Mesodermal cell (in vitro differentiated cells): ENCODE measurements at regions not wholly inside any gene's neighbourhood (a gene's known extent, or its start where the extent isn't known, plus 50 kb on each side); places are given as distances from the start of the nearest gene placed in this dataset.

Experiments
- H3K27ac ChIP-seq: 2 replicates; pipeline ENCODE4 v1.7.0; 2013; ENCODE audit warnings: mild to moderate bottlenecking, low read depth, low read length, moderate library complexity; ENCODE audit not compliant: severe bottlenecking
- H3K36me3 ChIP-seq: 2 replicates; pipeline ENCODE4 v1.7.1; 2013; ENCODE audit warnings: mild to moderate bottlenecking, low read length, moderate library complexity; ENCODE audit not compliant: control insufficient read depth, insufficient read depth
- H3K4me1 ChIP-seq: one replicate; pipeline ENCODE4 v1.7.1; 2013; ENCODE audit warnings: mild to moderate bottlenecking, low read length; ENCODE audit not compliant: insufficient read depth, control insufficient read depth, poor library complexity, severe bottlenecking
- H3K4me3 ChIP-seq: 2 replicates; pipeline ENCODE4 v1.7.0; 2013; ENCODE audit warnings: low read length, control low read depth, mild to moderate bottlenecking; ENCODE audit not compliant: insufficient read depth, poor library complexity, severe bottlenecking; ENCODE audit errors: extremely low read depth
- H3K9me3 ChIP-seq: 2 replicates; pipeline ENCODE4 v1.7.1; 2013; ENCODE audit warnings: mild to moderate bottlenecking, low read length, moderate library complexity; ENCODE audit not compliant: control insufficient read depth
- WGBS, 2 experiments: methylation state at CpG; one replicate each; pipeline ENCODE4 v1.1.5; 2013; ENCODE audit warnings: missing lambda C conversion rate in 2 of 2; ENCODE audit not compliant: insufficient coverage in 2 of 2; 5-methylcytosine and 5-hydroxymethylcytosine counted together

DNA sequence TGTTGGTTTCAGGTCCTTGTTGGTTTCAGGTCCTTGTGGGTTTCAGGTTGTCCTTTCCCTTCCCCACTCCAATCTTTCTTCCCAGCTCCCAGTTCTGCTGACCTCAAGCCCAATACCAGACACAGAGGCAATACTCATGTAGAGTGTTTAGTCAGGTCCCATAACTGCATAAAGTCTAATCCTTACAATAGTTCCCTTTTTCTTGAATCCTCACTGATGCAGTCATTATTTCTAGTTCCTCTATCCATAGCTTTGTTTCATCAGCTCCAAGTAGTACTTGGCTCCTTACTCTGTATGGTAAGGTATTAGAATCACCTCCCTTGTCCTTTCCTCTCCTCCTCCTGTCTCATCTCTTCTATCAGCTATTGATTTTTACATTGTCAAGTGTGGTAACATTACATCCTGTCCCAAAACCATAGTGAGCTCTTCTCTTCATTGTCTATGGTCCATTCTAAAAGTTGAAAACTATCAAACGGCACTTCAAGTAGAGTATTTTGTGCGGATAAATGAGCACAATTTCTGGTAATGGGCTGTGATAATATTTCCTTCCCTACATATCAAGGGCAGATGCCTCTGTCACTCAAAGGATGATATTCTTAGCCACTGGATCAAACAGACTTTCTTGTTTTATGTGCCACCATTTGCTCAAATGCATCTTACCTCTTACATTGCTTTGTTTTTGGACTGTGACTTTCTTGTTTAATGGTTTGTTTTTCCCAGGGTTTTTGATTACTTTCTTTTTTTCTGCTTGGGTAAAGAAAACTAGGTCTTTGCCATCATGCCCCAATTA is 57.2 kb upstream of the JDP2 start:
- 100% methylated on average over 1 of the region's 2 CpGs; no CpG with 5 or more reads in 1 of the 2 experiments for WGBS, 2 experiments
- H3K9me3 ChIP-seq = no peaks in the 10 kb centered on the region
- H3K4me1 ChIP-seq = no peaks in the 10 kb centered on the region
- no peak overlapping the region for H3K4me3 ChIP-seq
- H3K27ac ChIP-seq = no peak overlapping the region
- no peaks in the 10 kb centered on the region for H3K36me3 ChIP-seq

DNA sequence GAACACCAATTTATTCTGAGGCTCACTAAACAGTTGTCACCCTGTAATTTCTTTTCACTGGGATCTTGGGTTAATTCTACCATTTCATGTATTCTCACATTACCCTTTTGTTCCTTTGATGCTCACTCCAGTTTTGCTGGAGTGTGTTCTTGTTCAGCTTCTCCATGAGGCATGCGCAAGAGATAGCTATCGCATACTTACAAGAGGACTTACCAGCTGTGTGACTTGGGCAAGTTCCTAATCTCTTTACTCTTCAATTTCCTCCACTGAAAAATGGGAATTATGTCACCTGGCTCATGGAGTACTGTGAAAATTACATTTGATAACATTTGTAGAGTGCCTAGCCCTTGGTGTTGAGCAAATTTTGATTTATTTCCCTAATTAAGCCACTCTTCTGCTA is 56.5 kb upstream of the JDP2 start:
- Histone ChIP-seq H3K27ac (no peak overlapping the region), H3K4me3 (no peak overlapping the region), H3K36me3 (no peaks in the 10 kb centered on the region), H3K4me1 (no peaks in the 10 kb centered on the region), H3K9me3 (no peaks in the 10 kb centered on the region)
- 83% methylated on average over 2 of the region's 2 CpGs; no CpG with 5 or more reads in 1 of the 2 experiments for WGBS, 2 experiments

DNA sequence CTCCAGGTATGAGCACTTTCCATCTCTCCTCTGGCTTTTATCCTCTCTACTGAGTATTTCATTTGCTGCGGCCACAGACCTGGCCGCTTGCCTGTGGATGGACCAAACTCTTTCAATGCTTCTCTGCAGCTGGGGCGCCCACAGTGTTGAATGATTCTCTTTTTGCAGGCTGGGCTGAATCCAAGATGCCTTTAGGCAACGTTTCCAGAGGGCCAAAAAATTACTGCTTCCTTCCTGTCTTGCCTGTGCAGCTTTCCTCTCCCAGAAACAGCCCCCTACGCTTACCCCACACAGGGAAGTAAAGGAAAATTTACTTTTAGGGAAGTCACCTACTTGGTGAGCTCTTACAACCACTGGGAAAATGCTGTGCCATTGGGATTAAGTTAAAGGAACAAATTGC is 55.6 kb upstream of the JDP2 start:
- Histone ChIP-seq H3K9me3 (no peaks in the 10 kb centered on the region), H3K4me1 (no peaks in the 10 kb centered on the region), H3K27ac (no peak overlapping the region), H3K4me3 (no peak overlapping the region), H3K36me3 (no peaks in the 10 kb centered on the region)
- 84 to 93% methylated on average over 4 of the region's 5 CpGs for WGBS, 2 experiments

DNA sequence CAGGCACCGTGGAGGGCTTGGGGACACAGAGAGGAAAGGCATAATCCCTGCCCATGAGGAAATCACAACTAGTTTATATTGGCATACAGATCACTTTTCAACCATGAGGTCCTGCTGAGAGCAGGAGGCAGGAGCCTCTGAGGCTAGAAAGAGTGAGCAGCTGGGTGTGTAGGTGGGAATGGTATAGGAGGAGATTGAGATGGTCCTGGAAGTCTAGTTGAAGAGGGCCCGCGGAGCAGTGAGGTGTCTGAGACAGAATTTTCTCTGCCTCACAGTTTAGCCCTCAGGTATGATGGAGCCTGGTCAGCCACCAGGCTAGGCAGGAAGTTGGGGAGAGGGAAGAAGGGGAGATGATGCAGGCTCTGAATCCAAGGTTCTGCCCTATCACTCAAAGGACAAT is 54.7 kb upstream of the JDP2 start:
- Histone ChIP-seq H3K4me3 (no peak overlapping the region), H3K4me1 (no peaks in the 10 kb centered on the region), H3K27ac (no peak overlapping the region), H3K9me3 (no peaks in the 10 kb centered on the region), H3K36me3 (no peaks in the 10 kb centered on the region)
- 72 to 92% methylated on average over 2 to 3 of the region's 3 CpGs for WGBS, 2 experiments

DNA sequence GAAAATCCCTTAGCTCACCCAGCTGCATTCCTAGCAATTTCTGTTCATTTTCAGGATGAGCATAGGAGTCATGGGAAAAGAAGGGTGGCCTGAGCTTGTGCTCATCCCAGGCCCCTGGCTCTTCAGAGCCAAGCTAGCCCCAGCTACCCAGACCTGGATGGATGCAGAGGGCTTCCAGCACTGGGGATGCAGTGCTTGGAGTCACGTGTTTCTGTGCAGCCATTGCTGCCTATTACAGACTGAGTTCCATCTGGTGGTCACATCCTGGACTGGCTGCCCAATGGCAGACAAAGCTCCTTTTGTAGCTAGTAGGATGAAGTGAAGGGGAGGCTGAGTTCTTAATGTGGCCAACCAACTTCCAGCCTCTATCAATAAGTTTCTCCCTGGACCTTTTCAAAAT is 54.2 kb upstream of the JDP2 start:
- Histone ChIP-seq H3K9me3 (no peaks in the 10 kb centered on the region), H3K4me3 (no peak overlapping the region), H3K36me3 (no peaks in the 10 kb centered on the region), H3K4me1 (no peaks in the 10 kb centered on the region), H3K27ac (no peak overlapping the region)
- WGBS, 2 experiments = 91% methylated on average over 1 of the region's 1 CpG; no CpG with 5 or more reads in 1 of the 2 experiments

DNA sequence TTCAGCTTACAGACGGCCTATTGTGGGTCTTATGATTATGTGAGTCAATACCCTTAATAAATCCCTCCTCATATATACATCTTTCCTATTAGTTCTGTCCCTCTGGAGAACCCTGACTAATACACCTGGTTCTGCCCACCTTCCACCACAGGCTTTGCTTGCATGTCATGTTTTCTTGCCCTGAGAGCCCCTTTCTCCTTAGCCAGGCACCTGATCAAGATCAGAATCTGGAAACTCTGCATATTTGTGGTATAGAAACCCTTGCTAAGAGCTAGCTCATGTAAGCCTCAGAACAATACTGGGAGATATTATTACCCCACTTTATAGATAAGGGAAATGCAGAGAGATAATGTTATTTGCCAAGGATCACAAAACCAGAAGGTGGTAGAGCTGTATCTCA is 52.9 kb upstream of the JDP2 start:
- Histone ChIP-seq H3K9me3 (no peaks in the 10 kb centered on the region), H3K27ac (no peak overlapping the region), H3K4me3 (no peak overlapping the region), H3K36me3 (no peaks in the 10 kb centered on the region), H3K4me1 (no peaks in the 10 kb centered on the region)
- 90% methylated on average over 1 of the region's 1 CpG; no CpG with 5 or more reads in 1 of the 2 experiments for WGBS, 2 experiments

DNA sequence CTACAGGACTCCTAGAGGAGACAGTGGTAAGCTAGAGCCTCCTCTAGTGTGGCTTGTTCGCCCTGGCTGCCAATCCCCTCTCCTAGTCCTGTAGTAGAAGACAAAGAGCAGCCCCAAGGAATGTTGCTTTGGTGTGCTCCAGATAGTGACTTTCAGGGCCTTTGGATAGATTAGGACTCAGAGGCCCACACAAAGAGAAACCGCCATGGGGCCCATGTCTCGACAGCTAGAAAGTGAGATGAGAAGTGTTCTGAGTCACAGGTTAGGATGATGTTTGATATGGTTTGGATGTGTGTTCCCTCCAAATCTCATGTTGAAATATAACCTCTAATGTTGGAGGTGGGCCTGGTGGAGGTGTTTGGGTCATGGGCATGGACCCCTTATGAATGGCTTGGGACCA is 51.8 kb upstream of the JDP2 start:
- H3K4me1 ChIP-seq = no peaks in the 10 kb centered on the region
- H3K27ac ChIP-seq = no peak overlapping the region
- no peak overlapping the region for H3K4me3 ChIP-seq
- 91 to 92% methylated on average over 2 to 3 of the region's 3 CpGs for WGBS, 2 experiments
- H3K36me3 ChIP-seq = no peaks in the 10 kb centered on the region
- H3K9me3 ChIP-seq = no peaks in the 10 kb centered on the region
